GM21619 (cell line): ENCODE measurements at regions not wholly inside any gene's neighbourhood (a gene's known extent, or its start where the extent isn't known, plus 50 kb on each side); places are given as distances from the start of the nearest gene placed in this dataset.

Experiments
- ATAC-seq: cut with Tn5 transposase; IDR thresholded peaks from one replicate; pipeline ENCODE4 v1.9.1; 2021; ENCODE audit not compliant: unreplicated experiment

- no peak for ATAC-seq
Observed at GRCh38 chr2:20111311-20112131, 60.1 kb upstream of the LAPTM4A start.

GRCh38 chr2:20110876-20111275, 59.4 kb upstream of the LAPTM4A start:
- no peak for ATAC-seq

GRCh38 chr2:20110383-20110782, 59.0 kb upstream of the LAPTM4A start:
- no peak for ATAC-seq

GRCh38 chr2:20108655-20109396, 57.4 kb upstream of the LAPTM4A start:
- no peak for ATAC-seq

GRCh38 chr2:20107776-20108175, 56.3 kb upstream of the LAPTM4A start:
- no peak for ATAC-seq

- ATAC-seq = no peak
Observed at GRCh38 chr2:20107352-20107751, 55.9 kb upstream of the LAPTM4A start.

- ATAC-seq = no peak
Observed at GRCh38 chr2:20106746-20107145, 55.3 kb upstream of the LAPTM4A start.

- no peak for ATAC-seq
Observed at GRCh38 chr2:20104900-20105545, 53.6 kb upstream of the LAPTM4A start.

- no peak for ATAC-seq
Observed at GRCh38 chr2:20103530-20103929, 52.1 kb upstream of the LAPTM4A start.
